Muscle of back (tissue), 3 donors: ENCODE measurements at regions not wholly inside any gene's neighbourhood (a gene's known extent, or its start where the extent isn't known, plus 50 kb on each side); places are given as distances from the start of the nearest gene placed in this dataset.
A peak's percentile ranks its signal among the peaks of the same experiment; 100 is the strongest.

ENCODE experiments used
- DNase-seq, 3 donors: peaks; one replicate each; pipeline versions ENCODE4 v3.0.0 to v3.0.0-alpha.2; 2013

GRCh38 chr2:118510807-118511206 is 336.6 kb downstream of the EN1 start:
- DNase-seq = no peak

GRCh38 chr2:118509319-118510004 is 338.0 kb downstream of the EN1 start:
- DNase-seq = no peak

GRCh38 chr2:118508282-118508681 is 339.2 kb downstream of the EN1 start:
- no peak for DNase-seq

GRCh38 chr2:118505436-118505835 is 342.0 kb downstream of the EN1 start:
- no peak for DNase-seq

GRCh38 chr2:118502106-118502505 is 345.3 kb downstream of the EN1 start:
- no peak for DNase-seq

- no peak for DNase-seq
Measured at GRCh38 chr2:118498943-118499342, 348.5 kb downstream of the EN1 start.

- no peak for DNase-seq
Measured at GRCh38 chr2:118496870-118497611, 350.4 kb downstream of the EN1 start.

- no peak for DNase-seq
Measured at GRCh38 chr2:118496467-118496866, 351.0 kb downstream of the EN1 start.

- DNase-seq = no peak
Measured at GRCh38 chr2:118495290-118495689, 352.2 kb downstream of the EN1 start.

- no peak for DNase-seq
Measured at GRCh38 chr2:118493213-118493612, 354.2 kb downstream of the EN1 start.

- no peak for DNase-seq
Measured at GRCh38 chr2:118492335-118492734, 355.1 kb downstream of the EN1 start.

GRCh38 chr2:118490330-118490729 is 357.1 kb downstream of the EN1 start:
- DNase-seq = peak in 2 of 3 donors; percentile 8 to 51

- DNase-seq = no peak
Measured at GRCh38 chr2:118489712-118490299, 357.6 kb downstream of the EN1 start.

GRCh38 chr2:118481299-118481698 is 366.1 kb downstream of the EN1 start:
- DNase-seq = peak; percentile 37 to 71 (median 40)

GRCh38 chr2:118479020-118479419 is 368.4 kb downstream of the EN1 start:
- no peak for DNase-seq

- DNase-seq = no peak
Measured at GRCh38 chr2:118477111-118477862, 370.2 kb downstream of the EN1 start.

GRCh38 chr2:118475622-118476205 is 371.7 kb downstream of the EN1 start:
- DNase-seq = no peak

GRCh38 chr2:118474541-118474920 is 372.9 kb downstream of the EN1 start:
- DNase-seq = no peak

- no peak for DNase-seq
Measured at GRCh38 chr2:118473846-118474540, 373.5 kb downstream of the EN1 start.

GRCh38 chr2:118473241-118473640 is 374.2 kb downstream of the EN1 start:
- no peak for DNase-seq

- no peak for DNase-seq
Measured at GRCh38 chr2:118470297-118470696, 377.2 kb downstream of the EN1 start.
